Peyer's patch (tissue), 4 donors: ENCODE measurements at regions not wholly inside any gene's neighbourhood (a gene's known extent, or its start where the extent isn't known, plus 50 kb on each side); places are given as distances from the start of the nearest gene placed in this dataset.

ENCODE experiments used
- CTCF ChIP-seq, 6 experiments: fragments of 450-650 bp in 4 of 6; fragments of 200-600 bp in 2 of 6; sonication (generic) in 1 of 6; IDR thresholded peaks; one replicate each; pipeline ENCODE4 v1.5.1; 2017 to 2019; ENCODE audit warnings: antibody characterized with exemption in 6 of 6, mild to moderate bottlenecking in 3 of 6, moderate library complexity in 1 of 6
- POLR2A ChIP-seq, 2 donors: fragments of 450-650 bp; IDR thresholded peaks; one replicate each; pipeline ENCODE4 v1.5.1; 2017; ENCODE audit warnings: antibody characterized with exemption in 2 of 2, mild to moderate bottlenecking in 2 of 2, moderate library complexity in 2 of 2

- TF ChIP-seq CTCF (IDR thresholded peaks at IDR 0.05) (no peak), POLR2A (IDR thresholded peaks at IDR 0.05) (no peak)
Measured at GRCh38 chr1:184284900-184285299, 101.9 kb upstream of the C1orf21 start.
